A673 (cell line): ENCODE measurements at regions not wholly inside any gene's neighbourhood (a gene's known extent, or its start where the extent isn't known, plus 50 kb on each side); places are given as distances from the start of the nearest gene placed in this dataset.

Experiments used
- EZH2 ChIP-seq: fragments of 200-600 bp; sonication (generic); IDR thresholded peaks from 2 replicates; pipeline ENCODE4 v1.6.1; 2017; ENCODE audit warnings: borderline replicate concordance, low read depth, mild to moderate bottlenecking, mixed read lengths, antibody characterized with exemption, low read length; ENCODE audit not compliant: poor library complexity, severe bottlenecking
- TF ChIP-seq, protein P1 (sequence below): fragments of 300-800, 200-600 bp; sonication (generic); conservative IDR thresholded peaks from 2 replicates; pipeline ENCODE4 v1.5.1; 2017; ENCODE audit warnings: low read depth, mild to moderate bottlenecking, antibody characterized with exemption, low read length, moderate library complexity, mixed read lengths

DNA sequence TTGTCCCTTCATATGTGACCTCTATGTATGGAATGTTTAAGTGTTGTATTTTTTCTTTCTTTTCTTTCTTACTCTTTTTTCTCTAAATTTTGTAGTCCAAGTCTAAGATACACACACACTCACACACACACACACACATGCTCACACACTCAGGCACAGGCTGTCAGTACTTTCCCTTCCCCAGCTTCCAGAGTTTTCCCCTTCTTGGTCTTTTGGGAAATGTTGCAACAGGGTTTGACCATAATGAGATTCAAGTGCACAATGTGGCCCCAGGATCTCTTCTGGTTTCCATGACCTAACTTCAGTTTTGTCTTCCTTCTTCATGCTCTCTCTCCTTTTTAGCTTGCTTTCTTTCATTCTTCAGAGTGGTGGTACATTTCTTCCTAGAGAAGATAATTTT lies 289.8 kb upstream of the FOXF1 start:
- TF ChIP-seq, protein P1, sequence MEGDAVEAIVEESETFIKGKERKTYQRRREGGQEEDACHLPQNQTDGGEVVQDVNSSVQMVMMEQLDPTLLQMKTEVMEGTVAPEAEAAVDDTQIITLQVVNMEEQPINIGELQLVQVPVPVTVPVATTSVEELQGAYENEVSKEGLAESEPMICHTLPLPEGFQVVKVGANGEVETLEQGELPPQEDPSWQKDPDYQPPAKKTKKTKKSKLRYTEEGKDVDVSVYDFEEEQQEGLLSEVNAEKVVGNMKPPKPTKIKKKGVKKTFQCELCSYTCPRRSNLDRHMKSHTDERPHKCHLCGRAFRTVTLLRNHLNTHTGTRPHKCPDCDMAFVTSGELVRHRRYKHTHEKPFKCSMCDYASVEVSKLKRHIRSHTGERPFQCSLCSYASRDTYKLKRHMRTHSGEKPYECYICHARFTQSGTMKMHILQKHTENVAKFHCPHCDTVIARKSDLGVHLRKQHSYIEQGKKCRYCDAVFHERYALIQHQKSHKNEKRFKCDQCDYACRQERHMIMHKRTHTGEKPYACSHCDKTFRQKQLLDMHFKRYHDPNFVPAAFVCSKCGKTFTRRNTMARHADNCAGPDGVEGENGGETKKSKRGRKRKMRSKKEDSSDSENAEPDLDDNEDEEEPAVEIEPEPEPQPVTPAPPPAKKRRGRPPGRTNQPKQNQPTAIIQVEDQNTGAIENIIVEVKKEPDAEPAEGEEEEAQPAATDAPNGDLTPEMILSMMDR: no peak
- no peak for TF ChIP-seq EZH2
